ENCODE measurements at regions not wholly inside any gene's neighbourhood (a gene's known extent, or its start where the extent isn't known, plus 50 kb on each side); places are given as distances from the start of the nearest gene placed in this dataset.

- Histone ChIP-seq H2BK5ac (ENCODE audit: low read depth, low read length) (no peak overlapping the region), H2BK15ac (ENCODE audit: low read length) (no peak overlapping the region), H3K36me3 (ENCODE audit: control insufficient read depth in 2 of 4, insufficient read depth in 4 of 4, low read length in 3 of 4) (no peaks in the 10 kb centered on the region), H3K9me3 (ENCODE audit: insufficient read depth in 2 of 2, low read depth in 1 of 2, low read length in 1 of 2) (no peaks in the 10 kb centered on the region; a peak in 1 of 4 replicates), H3K4ac (replicated peaks; ENCODE audit: insufficient read length, low read depth, low read length) (no peak overlapping the region), H4K8ac (ENCODE audit: extremely low read depth, insufficient read depth, low read length) (no peak overlapping the region), H3K27ac (ENCODE audit: low read depth, low read length) (no peak overlapping the region), H3K79me2 (ENCODE audit: control insufficient read depth in 1 of 2, insufficient read depth in 2 of 2, low read length in 2 of 2) (no peaks in the 10 kb centered on the region), H3K23ac (ENCODE audit: insufficient read length) (no peak overlapping the region), H3K14ac (ENCODE audit: insufficient read length) (no peak overlapping the region), H3K56ac (replicated peaks; ENCODE audit: insufficient read length, low read depth, low read length) (no peak overlapping the region), H4K91ac (replicated peaks; ENCODE audit: insufficient read length, low read length) (no peak overlapping the region), H3K4me3 (ENCODE audit: extremely low read depth in 1 of 4, insufficient read depth in 2 of 4, low read depth in 3 of 4, low read length in 4 of 4) (no peak overlapping the region), H4K5ac (ENCODE audit: insufficient read length, low read depth, low read length) (no peak overlapping the region), H3K4me1 (replicated peaks in 1 of 4; ENCODE audit: control insufficient read depth in 3 of 4, insufficient read depth in 4 of 4, low read length in 3 of 4) (peaks cover 0 to 2% (median 0%) of the 10 kb centered on the region in 4 experiments; a peak in 2 of 7 replicates), H2AK5ac (ENCODE audit: low read depth, low read length) (no peak overlapping the region), H3K18ac (ENCODE audit: extremely low read depth, low read length) (no peak overlapping the region), H2BK12ac (ENCODE audit: low read depth, low read length) (no peak overlapping the region), H3K79me1 (ENCODE audit: low read depth, low read length) (no peaks in the 10 kb centered on the region), H4K20me1 (replicated peaks in 1 of 2; ENCODE audit: control insufficient read depth in 1 of 2, insufficient read depth in 2 of 2, low read length in 2 of 2) (no peaks in the 10 kb centered on the region), H2AFZ (ENCODE audit: low read length) (no peak overlapping the region), H2BK120ac (replicated peaks; ENCODE audit: low read depth, low read length) (no peak overlapping the region), H3K27me3 (replicated peaks in 1 of 4; ENCODE audit: control insufficient read depth in 3 of 4, extremely low read depth in 1 of 4, insufficient read depth in 3 of 4, low read length in 3 of 4) (no peaks in the 10 kb centered on the region), H3K9ac (replicated peaks in 1 of 4; ENCODE audit: extremely low read depth in 1 of 4, low read depth in 3 of 4, low read length in 3 of 4) (no peak overlapping the region), H2BK20ac (ENCODE audit: low read length) (no peak overlapping the region), H3K23me2 (ENCODE audit: low read depth, low read length) (no peaks in the 10 kb centered on the region), H3K4me2 (ENCODE audit: insufficient read depth in 1 of 2, low read depth in 2 of 2, low read length in 2 of 2) (no peak overlapping the region)
- no peak for FAIRE-seq
- DNase-seq (ENCODE audit: low read depth in 1 of 2, low spot score in 2 of 2) = no peak
- ChIA-PET CTCF (ENCODE audit: partially characterized antibody) (interaction anchor here (0.6 to 1.6 kb wide), 2 partner anchors 21 to 30 kb away, joined by 3 to 4 read pairs; no protein-coding TSS in a partner anchor), POLR2A (ENCODE audit: partially characterized antibody) (no interaction called here)
- WGBS, 2 experiments (ENCODE audit: extremely low coverage in 1 of 2, insufficient coverage in 1 of 2, insufficient read length in 1 of 2, insufficient replicate concordance in 2 of 2, low coverage in 1 of 2, low lambda C conversion rate in 2 of 2, missing lambda C conversion rate in 1 of 2) = 92% methylated on average over 6 of the region's 6 CpGs; no CpG with 5 or more reads in 1 of the 2 experiments
- TF ChIP-seq, protein P1, sequence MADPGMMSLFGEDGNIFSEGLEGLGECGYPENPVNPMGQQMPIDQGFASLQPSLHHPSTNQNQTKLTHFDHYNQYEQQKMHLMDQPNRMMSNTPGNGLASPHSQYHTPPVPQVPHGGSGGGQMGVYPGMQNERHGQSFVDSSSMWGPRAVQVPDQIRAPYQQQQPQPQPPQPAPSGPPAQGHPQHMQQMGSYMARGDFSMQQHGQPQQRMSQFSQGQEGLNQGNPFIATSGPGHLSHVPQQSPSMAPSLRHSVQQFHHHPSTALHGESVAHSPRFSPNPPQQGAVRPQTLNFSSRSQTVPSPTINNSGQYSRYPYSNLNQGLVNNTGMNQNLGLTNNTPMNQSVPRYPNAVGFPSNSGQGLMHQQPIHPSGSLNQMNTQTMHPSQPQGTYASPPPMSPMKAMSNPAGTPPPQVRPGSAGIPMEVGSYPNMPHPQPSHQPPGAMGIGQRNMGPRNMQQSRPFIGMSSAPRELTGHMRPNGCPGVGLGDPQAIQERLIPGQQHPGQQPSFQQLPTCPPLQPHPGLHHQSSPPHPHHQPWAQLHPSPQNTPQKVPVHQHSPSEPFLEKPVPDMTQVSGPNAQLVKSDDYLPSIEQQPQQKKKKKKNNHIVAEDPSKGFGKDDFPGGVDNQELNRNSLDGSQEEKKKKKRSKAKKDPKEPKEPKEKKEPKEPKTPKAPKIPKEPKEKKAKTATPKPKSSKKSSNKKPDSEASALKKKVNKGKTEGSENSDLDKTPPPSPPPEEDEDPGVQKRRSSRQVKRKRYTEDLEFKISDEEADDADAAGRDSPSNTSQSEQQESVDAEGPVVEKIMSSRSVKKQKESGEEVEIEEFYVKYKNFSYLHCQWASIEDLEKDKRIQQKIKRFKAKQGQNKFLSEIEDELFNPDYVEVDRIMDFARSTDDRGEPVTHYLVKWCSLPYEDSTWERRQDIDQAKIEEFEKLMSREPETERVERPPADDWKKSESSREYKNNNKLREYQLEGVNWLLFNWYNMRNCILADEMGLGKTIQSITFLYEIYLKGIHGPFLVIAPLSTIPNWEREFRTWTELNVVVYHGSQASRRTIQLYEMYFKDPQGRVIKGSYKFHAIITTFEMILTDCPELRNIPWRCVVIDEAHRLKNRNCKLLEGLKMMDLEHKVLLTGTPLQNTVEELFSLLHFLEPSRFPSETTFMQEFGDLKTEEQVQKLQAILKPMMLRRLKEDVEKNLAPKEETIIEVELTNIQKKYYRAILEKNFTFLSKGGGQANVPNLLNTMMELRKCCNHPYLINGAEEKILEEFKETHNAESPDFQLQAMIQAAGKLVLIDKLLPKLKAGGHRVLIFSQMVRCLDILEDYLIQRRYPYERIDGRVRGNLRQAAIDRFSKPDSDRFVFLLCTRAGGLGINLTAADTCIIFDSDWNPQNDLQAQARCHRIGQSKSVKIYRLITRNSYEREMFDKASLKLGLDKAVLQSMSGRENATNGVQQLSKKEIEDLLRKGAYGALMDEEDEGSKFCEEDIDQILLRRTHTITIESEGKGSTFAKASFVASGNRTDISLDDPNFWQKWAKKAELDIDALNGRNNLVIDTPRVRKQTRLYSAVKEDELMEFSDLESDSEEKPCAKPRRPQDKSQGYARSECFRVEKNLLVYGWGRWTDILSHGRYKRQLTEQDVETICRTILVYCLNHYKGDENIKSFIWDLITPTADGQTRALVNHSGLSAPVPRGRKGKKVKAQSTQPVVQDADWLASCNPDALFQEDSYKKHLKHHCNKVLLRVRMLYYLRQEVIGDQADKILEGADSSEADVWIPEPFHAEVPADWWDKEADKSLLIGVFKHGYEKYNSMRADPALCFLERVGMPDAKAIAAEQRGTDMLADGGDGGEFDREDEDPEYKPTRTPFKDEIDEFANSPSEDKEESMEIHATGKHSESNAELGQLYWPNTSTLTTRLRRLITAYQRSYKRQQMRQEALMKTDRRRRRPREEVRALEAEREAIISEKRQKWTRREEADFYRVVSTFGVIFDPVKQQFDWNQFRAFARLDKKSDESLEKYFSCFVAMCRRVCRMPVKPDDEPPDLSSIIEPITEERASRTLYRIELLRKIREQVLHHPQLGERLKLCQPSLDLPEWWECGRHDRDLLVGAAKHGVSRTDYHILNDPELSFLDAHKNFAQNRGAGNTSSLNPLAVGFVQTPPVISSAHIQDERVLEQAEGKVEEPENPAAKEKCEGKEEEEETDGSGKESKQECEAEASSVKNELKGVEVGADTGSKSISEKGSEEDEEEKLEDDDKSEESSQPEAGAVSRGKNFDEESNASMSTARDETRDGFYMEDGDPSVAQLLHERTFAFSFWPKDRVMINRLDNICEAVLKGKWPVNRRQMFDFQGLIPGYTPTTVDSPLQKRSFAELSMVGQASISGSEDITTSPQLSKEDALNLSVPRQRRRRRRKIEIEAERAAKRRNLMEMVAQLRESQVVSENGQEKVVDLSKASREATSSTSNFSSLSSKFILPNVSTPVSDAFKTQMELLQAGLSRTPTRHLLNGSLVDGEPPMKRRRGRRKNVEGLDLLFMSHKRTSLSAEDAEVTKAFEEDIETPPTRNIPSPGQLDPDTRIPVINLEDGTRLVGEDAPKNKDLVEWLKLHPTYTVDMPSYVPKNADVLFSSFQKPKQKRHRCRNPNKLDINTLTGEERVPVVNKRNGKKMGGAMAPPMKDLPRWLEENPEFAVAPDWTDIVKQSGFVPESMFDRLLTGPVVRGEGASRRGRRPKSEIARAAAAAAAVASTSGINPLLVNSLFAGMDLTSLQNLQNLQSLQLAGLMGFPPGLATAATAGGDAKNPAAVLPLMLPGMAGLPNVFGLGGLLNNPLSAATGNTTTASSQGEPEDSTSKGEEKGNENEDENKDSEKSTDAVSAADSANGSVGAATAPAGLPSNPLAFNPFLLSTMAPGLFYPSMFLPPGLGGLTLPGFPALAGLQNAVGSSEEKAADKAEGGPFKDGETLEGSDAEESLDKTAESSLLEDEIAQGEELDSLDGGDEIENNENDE (IDR thresholded peaks at IDR 0.05; ENCODE audit: insufficient replicate concordance, low read length) = no peak
Observed at GRCh38 chrX:103910430-103910829, 52.0 kb upstream of the TMSB15B start.
